ENCODE measurements at regions not wholly inside any gene's neighbourhood (a gene's known extent, or its start where the extent isn't known, plus 50 kb on each side); places are given as distances from the start of the nearest gene placed in this dataset.

DNA sequence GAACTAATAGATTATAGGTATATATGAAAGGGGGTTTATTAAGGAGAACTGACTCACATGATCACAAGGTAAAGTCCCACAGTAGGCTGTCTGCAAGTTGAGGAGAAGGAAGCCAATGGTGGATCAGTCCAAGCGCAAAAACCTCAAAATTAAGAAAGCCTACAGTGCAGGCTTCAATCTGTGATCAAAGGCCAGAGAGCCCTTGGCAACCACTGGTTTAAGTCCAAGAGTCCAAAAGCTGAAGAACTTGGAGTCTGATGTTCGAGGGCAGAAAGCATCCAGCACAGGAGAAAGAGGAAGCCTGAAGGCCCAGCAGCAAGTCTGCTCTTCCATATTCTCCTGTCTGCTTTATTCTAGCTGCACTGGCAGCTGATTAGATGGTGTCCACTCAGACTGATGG lies 721.3 kb upstream of the PCDH9 start:
- no peak overlapping the region for H3K4me3 ChIP-seq (replicated peaks; ENCODE audit: low read depth, low read length)
- no peak for TF ChIP-seq CTCF (IDR thresholded peaks at IDR 0.05; ENCODE audit: low read length, missing control alignments)
- no peak for DNase-seq (ENCODE audit: low read depth)

DNA sequence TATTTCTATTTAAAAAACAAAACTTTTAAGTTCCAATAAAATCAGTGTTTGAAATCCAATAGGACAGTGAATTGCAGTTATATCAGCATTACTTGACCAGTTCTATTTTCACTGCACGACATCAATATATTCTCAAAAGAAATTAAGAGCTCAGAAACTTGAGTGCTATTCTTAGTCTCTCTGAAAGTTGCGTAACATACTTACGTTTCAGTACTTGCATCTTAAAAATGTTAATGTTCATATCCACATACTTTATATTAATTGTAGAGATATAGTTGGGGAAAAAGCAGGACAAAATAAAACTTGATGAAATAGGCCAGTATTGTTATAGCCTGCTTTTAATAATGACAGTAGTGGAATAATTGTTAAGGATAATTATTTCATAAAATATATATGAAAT lies 720.5 kb upstream of the PCDH9 start:
- no peak overlapping the region for H3K4me3 ChIP-seq (replicated peaks; ENCODE audit: low read depth, low read length)
- DNase-seq (ENCODE audit: low read depth) = no peak
- TF ChIP-seq CTCF (IDR thresholded peaks at IDR 0.05; ENCODE audit: low read length, missing control alignments) = no peak

GRCh38 chr13:67946131-67946530 lies 716.0 kb upstream of the PCDH9 start:
- no peak for DNase-seq (ENCODE audit: low read depth)
- H3K4me3 ChIP-seq (replicated peaks; ENCODE audit: low read depth, low read length) = no peak overlapping the region
- TF ChIP-seq CTCF (IDR thresholded peaks at IDR 0.05; ENCODE audit: low read length, missing control alignments) = no peak

GRCh38 chr13:67943116-67943515 lies 713.0 kb upstream of the PCDH9 start:
- no peak for TF ChIP-seq CTCF (IDR thresholded peaks at IDR 0.05; ENCODE audit: low read length, missing control alignments)
- no peak for DNase-seq (ENCODE audit: low read depth)
- H3K4me3 ChIP-seq (replicated peaks; ENCODE audit: low read depth, low read length) = no peak overlapping the region

GRCh38 chr13:67935626-67936025 lies 705.5 kb upstream of the PCDH9 start:
- no peak for TF ChIP-seq CTCF (IDR thresholded peaks at IDR 0.05; ENCODE audit: low read length, missing control alignments)
- H3K4me3 ChIP-seq (replicated peaks; ENCODE audit: low read depth, low read length) = no peak overlapping the region
- no peak for DNase-seq (ENCODE audit: low read depth)

DNA sequence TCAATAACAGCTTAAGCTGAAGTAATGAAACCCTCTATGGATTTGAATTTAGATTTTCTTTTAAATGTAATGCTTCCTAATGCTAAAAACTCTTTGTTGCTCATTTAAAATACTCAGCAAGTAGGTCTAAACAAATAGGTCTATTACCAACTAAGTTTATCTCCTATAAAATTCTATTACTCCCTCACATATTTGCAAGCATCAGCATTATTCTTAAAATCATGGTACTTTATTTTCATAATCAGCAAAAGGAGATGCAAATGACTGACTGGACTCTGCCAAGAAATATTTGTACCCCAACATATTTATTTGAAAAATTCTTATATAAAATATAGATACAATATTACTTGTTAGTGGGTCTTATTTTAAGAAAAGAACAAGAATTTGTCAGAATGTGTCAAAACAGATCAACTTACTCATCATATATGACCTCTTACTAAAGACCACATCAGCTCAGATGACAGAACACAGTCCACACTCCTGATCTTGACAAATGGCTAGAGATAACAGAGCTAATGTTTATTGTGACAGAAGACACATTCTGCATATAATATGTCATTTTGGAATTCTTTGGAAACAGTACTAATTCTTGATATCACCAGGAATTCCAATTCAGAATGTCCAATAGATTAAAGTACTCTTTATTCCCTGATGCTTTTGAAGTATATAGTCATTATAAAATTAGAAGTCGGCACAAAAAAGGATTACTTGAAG lies 704.6 kb upstream of the PCDH9 start:
- no peak overlapping the region for H3K4me3 ChIP-seq (replicated peaks; ENCODE audit: low read depth, low read length)
- no peak for DNase-seq (ENCODE audit: low read depth)
- no peak for TF ChIP-seq CTCF (IDR thresholded peaks at IDR 0.05; ENCODE audit: low read length, missing control alignments)

GRCh38 chr13:67932991-67933390 lies 702.9 kb upstream of the PCDH9 start:
- no peak for DNase-seq (ENCODE audit: low read depth)
- TF ChIP-seq CTCF (IDR thresholded peaks at IDR 0.05; ENCODE audit: low read length, missing control alignments) = no peak
- no peak overlapping the region for H3K4me3 ChIP-seq (replicated peaks; ENCODE audit: low read depth, low read length)
